GM18519 (cell line): ENCODE measurements at regions not wholly inside any gene's neighbourhood (a gene's known extent, or its start where the extent isn't known, plus 50 kb on each side); places are given as distances from the start of the nearest gene placed in this dataset.
"Not testable (repeated sequence)": the region's sequence is repeated elsewhere in the genome, so short reads cannot be mapped to it uniquely, and the experiment has no call there.

ENCODE experiments used
- ATAC-seq: cut with Tn5 transposase; IDR thresholded peaks from one replicate; pipeline ENCODE4 v1.9.1; 2021; ENCODE audit warnings: mild to moderate bottlenecking, moderate library complexity; ENCODE audit not compliant: unreplicated experiment, low FRiP score

- ATAC-seq, result no peak
Observed at GRCh38 chr20:59485576-59486454, 118.5 kb upstream of the PHACTR3 start.

- ATAC-seq, result not testable (repeated sequence)
Observed at GRCh38 chr20:59488459-59488858, 115.9 kb upstream of the PHACTR3 start.

- not testable (repeated sequence) for ATAC-seq
Observed at GRCh38 chr20:59490196-59491004, 113.9 kb upstream of the PHACTR3 start.

- no peak for ATAC-seq
Observed at GRCh38 chr20:59491884-59492283, 112.5 kb upstream of the PHACTR3 start.

GRCh38 chr20:59493926-59494325 lies 110.4 kb upstream of the PHACTR3 start:
- ATAC-seq, result no peak

GRCh38 chr20:59495166-59495565 lies 109.2 kb upstream of the PHACTR3 start:
- ATAC-seq, result no peak

- ATAC-seq, result no peak
Observed at GRCh38 chr20:59495894-59496510, 108.3 kb upstream of the PHACTR3 start.

GRCh38 chr20:59498291-59498690 lies 106.0 kb upstream of the PHACTR3 start:
- ATAC-seq, result no peak

GRCh38 chr20:59499863-59500262 lies 104.5 kb upstream of the PHACTR3 start:
- no peak for ATAC-seq

GRCh38 chr20:59508729-59509128 lies 95.6 kb upstream of the PHACTR3 start:
- no peak for ATAC-seq

GRCh38 chr20:59512651-59513050 lies 91.7 kb upstream of the PHACTR3 start:
- no peak for ATAC-seq

- ATAC-seq, result no peak
Observed at GRCh38 chr20:59514554-59514953, 89.8 kb upstream of the PHACTR3 start.

GRCh38 chr20:59515013-59515905 lies 89.1 kb upstream of the PHACTR3 start:
- ATAC-seq, result no peak

- ATAC-seq, result no peak
Observed at GRCh38 chr20:59515906-59516209, 88.5 kb upstream of the PHACTR3 start.

GRCh38 chr20:59518881-59519706 lies 85.2 kb upstream of the PHACTR3 start:
- ATAC-seq, result peak; percentile 39

GRCh38 chr20:59519707-59520014 lies 84.7 kb upstream of the PHACTR3 start:
- no peak for ATAC-seq

- ATAC-seq, result no peak
Observed at GRCh38 chr20:59520814-59521213, 83.5 kb upstream of the PHACTR3 start.

- no peak for ATAC-seq
Observed at GRCh38 chr20:59525500-59526241, 78.7 kb upstream of the PHACTR3 start.
